IMR-90 (cell line): ENCODE measurements at regions not wholly inside any gene's neighbourhood (a gene's known extent, or its start where the extent isn't known, plus 50 kb on each side); places are given as distances from the start of the nearest gene placed in this dataset.

ENCODE experiments used
- ATAC-seq: fragments of 200-7000 bp; cut with Tn5 transposase; 2 replicates; pipeline ENCODE4 v1.9.1; 2020; ENCODE audit warnings: low read depth, mild to moderate bottlenecking, moderate library complexity
- BruUV-seq: library from RNA; stranded (reverse); fragments of 400-500 nt; replicated peaks from 2 replicates; lab custom pipeline; 2021; lab: Mats Ljungman, UMichigan
- CTCF ChIA-PET: fragments of 300-600 bp; formaldehyde crosslinking; extraction: SDS; loops from one replicate; lab custom pipeline; 2021; ENCODE audit warnings: antibody characterized with exemption; lab: Yijun Ruan, JAX
- POLR2A ChIA-PET: fragments of 300-600 bp; sonication (Branson Sonifier 250); formaldehyde crosslinking; loops from one replicate; lab custom pipeline; 2022; ENCODE audit warnings: antibody characterized with exemption; ENCODE audit not compliant: unreplicated experiment; lab: Charles Lee
- DNase-seq: peaks from one replicate; pipeline ENCODE4 v3.0.0; 2013
- H2AFZ ChIP-seq: replicated peaks from 2 replicates; pipeline ENCODE3; 2013; ENCODE audit warnings: low read length, mild to moderate bottlenecking; ENCODE audit not compliant: poor library complexity
- H2AK5ac ChIP-seq: 2 replicates; pipeline ENCODE4 v1.6.1; 2013; ENCODE audit warnings: low read depth, low read length, inconsistent platforms
- H2AK9ac ChIP-seq: replicated peaks from 2 replicates; pipeline ENCODE3; 2013; ENCODE audit warnings: mild to moderate bottlenecking, low read depth, low read length, moderate library complexity; ENCODE audit not compliant: poor library complexity
- H2BK120ac ChIP-seq: 2 replicates; pipeline ENCODE4 v1.6.1; 2013; ENCODE audit warnings: low read depth, low read length, inconsistent platforms
- H2BK15ac ChIP-seq: 3 replicates; pipeline ENCODE4 v1.6.1; 2013; ENCODE audit warnings: low read depth, low read length, inconsistent platforms
- H2BK20ac ChIP-seq: 2 replicates; pipeline ENCODE4 v1.6.1; 2013; ENCODE audit warnings: low read depth, mild to moderate bottlenecking, inconsistent platforms, low read length, moderate library complexity
- H2BK5ac ChIP-seq: 2 replicates; pipeline ENCODE4 v1.6.1; 2013; ENCODE audit warnings: mild to moderate bottlenecking, low read depth, low read length, inconsistent platforms; ENCODE audit not compliant: poor library complexity, severe bottlenecking
- H3K14ac ChIP-seq: replicated peaks from 2 replicates; pipeline ENCODE4 v1.6.1; 2013; ENCODE audit warnings: low read depth, low read length, inconsistent platforms
- H3K18ac ChIP-seq: 2 replicates; pipeline ENCODE4 v1.6.1; 2013; ENCODE audit warnings: low read depth, low read length, control low read depth
- H3K23ac ChIP-seq: 2 replicates; pipeline ENCODE4 v1.6.1; 2013; ENCODE audit warnings: low read depth, low read length, inconsistent platforms
- H3K27ac ChIP-seq: 2 replicates; pipeline ENCODE4 v1.5.1; 2013; ENCODE audit warnings: mild to moderate bottlenecking, control low read depth, low read length; ENCODE audit not compliant: insufficient read depth
- H3K27me3 ChIP-seq: 2 replicates; pipeline ENCODE4 v1.6.1; 2013; ENCODE audit warnings: low read length; ENCODE audit not compliant: control insufficient read depth, insufficient read depth
- H3K36me3 ChIP-seq: 2 replicates; pipeline ENCODE4 v1.6.1; 2013; ENCODE audit warnings: low read length, mixed read lengths; ENCODE audit not compliant: control insufficient read depth, insufficient read depth
- H3K4ac ChIP-seq: 2 replicates; pipeline ENCODE4 v1.6.1; 2013; ENCODE audit warnings: low read depth, low read length, inconsistent platforms
- H3K4me1 ChIP-seq: 2 replicates; pipeline ENCODE4 v1.6.1; 2013; ENCODE audit warnings: low read length, mixed read lengths; ENCODE audit not compliant: control insufficient read depth, insufficient read depth
- H3K4me2 ChIP-seq: 2 replicates; pipeline ENCODE4 v1.6.1; 2013; ENCODE audit warnings: low read depth, mild to moderate bottlenecking, control low read depth, low read length, moderate library complexity
- H3K4me3 ChIP-seq: 2 replicates; pipeline ENCODE4 v1.5.1; 2013; ENCODE audit warnings: low read depth, mild to moderate bottlenecking, control low read depth, low read length, moderate library complexity; ENCODE audit not compliant: insufficient read depth
- H3K56ac ChIP-seq: 2 replicates; pipeline ENCODE4 v1.6.1; 2013; ENCODE audit warnings: low read length, inconsistent platforms; ENCODE audit not compliant: insufficient read depth; ENCODE audit errors: extremely low read depth
- H3K79me1 ChIP-seq, 2 experiments: 2 replicates each; pipeline ENCODE4 v1.6.1; 2013; ENCODE audit warnings: low read length in 2 of 2, inconsistent platforms in 1 of 2, low read depth in 1 of 2
- H3K9ac ChIP-seq: 2 replicates; pipeline ENCODE4 v1.6.1; 2013; ENCODE audit warnings: low read depth, low read length, control low read depth
- H3K9me1 ChIP-seq: 2 replicates; pipeline ENCODE4 v1.6.1; 2013; ENCODE audit warnings: low read length, inconsistent platforms; ENCODE audit not compliant: insufficient read depth
- H3K9me3 ChIP-seq: 2 replicates; pipeline ENCODE4 v1.6.1; 2013; ENCODE audit warnings: low read length; ENCODE audit not compliant: control insufficient read depth, insufficient read depth
- H4K20me1 ChIP-seq: 2 replicates; pipeline ENCODE4 v1.6.1; 2013; ENCODE audit warnings: low read length, inconsistent platforms; ENCODE audit not compliant: insufficient read depth
- H4K5ac ChIP-seq: 2 replicates; pipeline ENCODE4 v1.6.1; 2013; ENCODE audit warnings: mild to moderate bottlenecking, low read depth, low read length, control low read depth
- H4K8ac ChIP-seq, 2 experiments: 2 replicates each; pipeline ENCODE4 v1.6.1; 2013; ENCODE audit warnings: low read depth in 2 of 2, low read length in 2 of 2, control low read depth in 1 of 2, inconsistent platforms in 1 of 2
- H4K91ac ChIP-seq: 2 replicates; pipeline ENCODE4 v1.6.1; 2013; ENCODE audit warnings: low read depth, low read length, inconsistent platforms; ENCODE audit not compliant: insufficient read depth
- BHLHE40 ChIP-seq: fragments of 150-350 bp; IDR thresholded peaks from 2 replicates; pipeline ENCODE4 v1.6.1; 2016; ENCODE audit warnings: mild to moderate bottlenecking, low read depth, low read length
- CEBPB ChIP-seq: IDR thresholded peaks from 2 replicates; pipeline ENCODE4 v1.6.1; 2012; ENCODE audit warnings: low read depth, low read length, improper control_type of control experiment
- CTCF ChIP-seq: conservative IDR thresholded peaks from 2 replicates; pipeline ENCODE4 v1.5.1; 2012; ENCODE audit warnings: mild to moderate bottlenecking, low read depth, low read length, improper control_type of control experiment
- FOS ChIP-seq: fragments of 150-350 bp; IDR thresholded peaks from 2 replicates; pipeline ENCODE4 v1.6.1; 2016; ENCODE audit warnings: low read depth, low read length
- MXI1 ChIP-seq: IDR thresholded peaks from 2 replicates; pipeline ENCODE4 v1.6.1; 2012; ENCODE audit warnings: low read depth, mild to moderate bottlenecking, low read length, moderate library complexity, borderline replicate concordance
- RFX5 ChIP-seq: IDR thresholded peaks from 2 replicates; pipeline ENCODE4 v1.8.0; 2012; ENCODE audit warnings: low read depth, mild to moderate bottlenecking, low read length, moderate library complexity
- SMC3 ChIP-seq: fragments of 150-350 bp; IDR thresholded peaks from 2 replicates; pipeline ENCODE4 v1.6.1; 2016; ENCODE audit warnings: low read depth, mild to moderate bottlenecking, antibody characterized with exemption, low read length, moderate library complexity
- dilution Hi-C: fragments of 300-500 bp; cut with HindIII; formaldehyde crosslinking; loops from one replicate; pipeline ENCODE4 v1.14.3; 2018; ENCODE audit warnings: low sequenced_read_pairs; ENCODE audit not compliant: unreplicated experiment
- in situ Hi-C: fragments of 300-500 bp; cut with MboI; formaldehyde crosslinking; loops from 3 replicates; pipeline ENCODE4 v1.14.3; 2019; ENCODE audit warnings: low sequenced_read_pairs, inconsistent platforms, mixed read lengths
- intact Hi-C: fragments of 100-400 bp; cut with micrococcal nuclease; formaldehyde crosslinking; loops from 2 replicates; pipeline ENCODE4 v1.10.0; 2022
- TF ChIP-seq, protein P1 (sequence below): fragments of 150-350 bp; IDR thresholded peaks from 2 replicates; pipeline ENCODE4 v1.6.1; 2017; ENCODE audit warnings: mild to moderate bottlenecking, antibody characterized with exemption, low read length, low read depth

GRCh38 chr15:38650384-38650783 lies 85.8 kb upstream of the RASGRP1 start:
- no peak overlapping the region for H3K4ac ChIP-seq
- H4K91ac ChIP-seq = no peak overlapping the region
- TF ChIP-seq CEBPB (no peak), RFX5 (no peak), CTCF (no peak), MXI1 (no peak), FOS (no peak), SMC3 (no peak), BHLHE40 (no peak)
- TF ChIP-seq, protein P1, sequence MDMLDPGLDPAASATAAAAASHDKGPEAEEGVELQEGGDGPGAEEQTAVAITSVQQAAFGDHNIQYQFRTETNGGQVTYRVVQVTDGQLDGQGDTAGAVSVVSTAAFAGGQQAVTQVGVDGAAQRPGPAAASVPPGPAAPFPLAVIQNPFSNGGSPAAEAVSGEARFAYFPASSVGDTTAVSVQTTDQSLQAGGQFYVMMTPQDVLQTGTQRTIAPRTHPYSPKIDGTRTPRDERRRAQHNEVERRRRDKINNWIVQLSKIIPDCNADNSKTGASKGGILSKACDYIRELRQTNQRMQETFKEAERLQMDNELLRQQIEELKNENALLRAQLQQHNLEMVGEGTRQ = no peak
- H2BK120ac ChIP-seq = no peak overlapping the region
- DNase-seq = no peak
- H3K4me1 ChIP-seq = no peaks in the 10 kb centered on the region
- no peaks in the 10 kb centered on the region for H3K9me1 ChIP-seq
- peaks cover 53% of the 10 kb centered on the region for H3K27me3 ChIP-seq
- H3K9ac ChIP-seq = no peak overlapping the region
- no peak overlapping the region for H2AK9ac ChIP-seq
- no peak overlapping the region for H4K8ac ChIP-seq
- H3K56ac ChIP-seq = no peak overlapping the region
- no peaks in the 10 kb centered on the region for H4K20me1 ChIP-seq
- H3K9me3 ChIP-seq = no peaks in the 10 kb centered on the region
- POLR2A ChIA-PET = no interaction called here
- no peak overlapping the region for H3K23ac ChIP-seq
- no peak overlapping the region for H4K5ac ChIP-seq
- no peak for ATAC-seq
- H3K79me1 ChIP-seq = no peaks in the 10 kb centered on the region
- no peak overlapping the region for H3K4me2 ChIP-seq
- intact Hi-C loops (no loop called here), dilution Hi-C loops (no loop called here), in situ Hi-C loops (loop anchor here (25.0 kb wide), 1 partner anchor 463 kb away; no protein-coding TSS in a partner anchor)
- CTCF ChIA-PET = no interaction called here
- H3K18ac ChIP-seq = no peak overlapping the region
- H2BK5ac ChIP-seq = no peak overlapping the region
- no peak overlapping the region for H2AFZ ChIP-seq
- no peak overlapping the region for H2BK15ac ChIP-seq
- no peak overlapping the region for H2BK20ac ChIP-seq
- no peak overlapping the region for H2AK5ac ChIP-seq
- no TSS peak for BruUV-seq
- no peaks in the 10 kb centered on the region for H3K36me3 ChIP-seq
- H3K14ac ChIP-seq = no peak overlapping the region
- H3K4me3 ChIP-seq = no peak overlapping the region
- no peak overlapping the region for H3K27ac ChIP-seq
